WTC11 (cell line): ENCODE measurements at regions not wholly inside any gene's neighbourhood (a gene's known extent, or its start where the extent isn't known, plus 50 kb on each side); places are given as distances from the start of the nearest gene placed in this dataset.

Experiments used
- ATAC-seq: fragments of 200-7000 bp; cut with Tn5 transposase; 2 replicates; pipeline ENCODE4 v1.10.0; 2021; ENCODE audit warnings: mild to moderate bottlenecking, moderate library complexity
- CTCF ChIA-PET: fragments of 300-600 bp; sonication (Branson Sonifier 250); formaldehyde crosslinking; loops from one replicate; lab custom pipeline; 2021; ENCODE audit warnings: antibody characterized with exemption; lab: Charles Lee
- POLR2A ChIA-PET: fragments of 350-600 bp; sonication (Branson Sonifier 250); formaldehyde crosslinking; loops from one replicate; lab custom pipeline; 2021; ENCODE audit warnings: antibody characterized with exemption; lab: Charles Lee
- DNase-seq: peaks from one replicate; pipeline ENCODE4 v3.0.0; 2021; ENCODE audit warnings: low spot score
- H3K27ac Mint-ChIP-seq: 2 replicates; pipeline ENCODE4 v1.8.0; 2021; ENCODE audit warnings: mixed read lengths
- H3K27me3 Mint-ChIP-seq: 2 replicates; pipeline ENCODE4 v1.8.0; 2021; ENCODE audit warnings: low read depth, mild to moderate bottlenecking, moderate library complexity, mixed read lengths
- H3K36me3 Mint-ChIP-seq: 2 replicates; pipeline ENCODE4 v1.8.0; 2021; ENCODE audit warnings: mixed read lengths
- H3K4me1 Mint-ChIP-seq: 2 replicates; pipeline ENCODE4 v1.8.0; 2022; ENCODE audit warnings: mixed read lengths
- H3K4me3 Mint-ChIP-seq: 2 replicates; pipeline ENCODE4 v1.8.0; 2021; ENCODE audit warnings: mild to moderate bottlenecking, moderate library complexity, mixed read lengths
- H3K9me3 Mint-ChIP-seq: 2 replicates; pipeline ENCODE4 v1.8.0; 2021; ENCODE audit warnings: mixed read lengths
- CBFB ChIP-seq: sonication (generic); formaldehyde crosslinking; IDR thresholded peaks from 2 replicates; pipeline ENCODE4 v1.8.1; 2022; ENCODE audit warnings: mild to moderate bottlenecking, low read depth, missing genetic modification reagents
- CREM ChIP-seq: sonication (generic); formaldehyde crosslinking; IDR thresholded peaks from 2 replicates; pipeline ENCODE4 v1.8.1; 2022; ENCODE audit warnings: mild to moderate bottlenecking, missing genetic modification reagents, moderate library complexity
- ELF4 ChIP-seq: sonication (generic); formaldehyde crosslinking; IDR thresholded peaks from 2 replicates; pipeline ENCODE4 v1.8.1; 2022; ENCODE audit warnings: low read depth, mild to moderate bottlenecking, moderate library complexity, missing genetic modification reagents
- JUN ChIP-seq: sonication (generic); formaldehyde crosslinking; IDR thresholded peaks from 2 replicates; pipeline ENCODE4 v1.8.0; 2023; ENCODE audit warnings: mild to moderate bottlenecking, missing genetic modification reagents
- NFYB ChIP-seq: sonication (generic); formaldehyde crosslinking; conservative IDR thresholded peaks from 2 replicates; pipeline ENCODE4 v1.8.0; 2022; ENCODE audit warnings: low read depth, missing genetic modification reagents
- NR2C2 ChIP-seq: sonication (generic); formaldehyde crosslinking; IDR thresholded peaks from 2 replicates; pipeline ENCODE4 v1.8.0; 2022; ENCODE audit warnings: mild to moderate bottlenecking, missing genetic modification reagents
- TEAD4 ChIP-seq: sonication (generic); formaldehyde crosslinking; IDR thresholded peaks from 2 replicates; pipeline ENCODE4 v1.8.0; 2022; ENCODE audit warnings: mild to moderate bottlenecking, missing genetic modification reagents
- ZNF219 ChIP-seq: sonication (generic); formaldehyde crosslinking; IDR thresholded peaks from 2 replicates; pipeline ENCODE4 v1.8.0; 2023; ENCODE audit warnings: missing genetic modification reagents, mild to moderate bottlenecking, borderline replicate concordance
- ZNF416 ChIP-seq: fragments of 250-450 bp; sonication (Bioruptor Pico); IDR thresholded peaks from 2 replicates; pipeline ENCODE4 v1.9.0; 2021; ENCODE audit warnings: mild to moderate bottlenecking, inconsistent platforms
- TF ChIP-seq, protein P1 (sequence below): sonication (generic); formaldehyde crosslinking; conservative IDR thresholded peaks from 2 replicates; pipeline ENCODE4 v1.8.1; 2023; ENCODE audit warnings: mild to moderate bottlenecking, low read depth, missing genetic modification reagents, moderate library complexity
- TF ChIP-seq, protein P2 (sequence below): sonication (generic); formaldehyde crosslinking; IDR thresholded peaks from 2 replicates; pipeline ENCODE4 v1.8.0; 2022; ENCODE audit warnings: mild to moderate bottlenecking, missing genetic modification reagents
- TF ChIP-seq, protein P3 (sequence below): sonication (generic); formaldehyde crosslinking; IDR thresholded peaks from 2 replicates; pipeline ENCODE4 v1.8.0; 2023; ENCODE audit warnings: missing genetic modification reagents
- TF ChIP-seq, protein P4 (sequence below): sonication (generic); formaldehyde crosslinking; conservative IDR thresholded peaks from 2 replicates; pipeline ENCODE4 v1.8.1; 2022; ENCODE audit warnings: mild to moderate bottlenecking, missing genetic modification reagents
- TF ChIP-seq, protein P5 (sequence below): fragments of 250-450 bp; sonication (Bioruptor Pico); conservative IDR thresholded peaks from 2 replicates; pipeline ENCODE4 v1.9.0; 2021; ENCODE audit warnings: mild to moderate bottlenecking
- TF ChIP-seq, protein P6 (sequence below): fragments of 250-450 bp; sonication (Bioruptor Pico); IDR thresholded peaks from 2 replicates; pipeline ENCODE4 v1.8.0; 2021; ENCODE audit warnings: mild to moderate bottlenecking
- TF ChIP-seq, protein P7 (sequence below): fragments of 250-450 bp; sonication (Bioruptor Pico); IDR thresholded peaks from 2 replicates; pipeline ENCODE4 v2.1.2; 2022; ENCODE audit warnings: mild to moderate bottlenecking, moderate library complexity
- TF ChIP-seq, protein P8 (sequence below): sonication (generic); formaldehyde crosslinking; IDR thresholded peaks from 2 replicates; pipeline ENCODE4 v1.8.0; 2022; ENCODE audit warnings: missing genetic modification reagents

DNA sequence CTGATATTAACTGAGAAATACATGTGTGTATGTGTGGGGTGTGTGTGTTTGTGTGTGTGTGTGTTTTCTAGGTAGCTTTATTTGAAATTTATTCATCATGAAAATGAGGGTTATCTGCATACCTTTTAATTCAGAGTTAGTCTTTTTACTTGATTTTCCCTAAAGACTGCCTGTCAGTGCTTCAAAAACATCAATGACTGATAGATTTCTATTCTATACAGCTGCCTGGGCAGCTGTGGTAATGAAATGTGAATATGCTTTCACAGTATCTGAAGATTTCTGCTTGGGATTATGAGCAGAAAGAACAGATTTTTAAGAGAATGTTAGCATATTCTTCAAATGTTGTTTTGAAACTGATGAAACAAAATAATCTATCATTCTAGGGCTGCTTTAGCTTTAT, 119.7 kb upstream of the ZRANB2 start:
- Mint-ChIP-seq H3K9me3 (no peaks in the 10 kb centered on the region), H3K27me3 (no peaks in the 10 kb centered on the region), H3K27ac (no peak overlapping the region), H3K4me1 (no peaks in the 10 kb centered on the region), H3K36me3 (no peaks in the 10 kb centered on the region), H3K4me3 (no peak overlapping the region)
- ChIA-PET CTCF (no interaction called here), POLR2A (no interaction called here)
- no peak for ATAC-seq
- DNase-seq = no peak
- TF ChIP-seq NFYB (CRISPR knock-in tag) (no peak), CREM (CRISPR knock-in tag) (no peak), JUN (CRISPR knock-in tag) (no peak), TEAD4 (no peak), ZNF219 (CRISPR knock-in tag) (no peak), NR2C2 (CRISPR knock-in tag) (no peak), ZNF416 (no peak), CBFB (CRISPR knock-in tag) (no peak), ELF4 (CRISPR knock-in tag) (no peak)
- TF ChIP-seq, protein P1, sequence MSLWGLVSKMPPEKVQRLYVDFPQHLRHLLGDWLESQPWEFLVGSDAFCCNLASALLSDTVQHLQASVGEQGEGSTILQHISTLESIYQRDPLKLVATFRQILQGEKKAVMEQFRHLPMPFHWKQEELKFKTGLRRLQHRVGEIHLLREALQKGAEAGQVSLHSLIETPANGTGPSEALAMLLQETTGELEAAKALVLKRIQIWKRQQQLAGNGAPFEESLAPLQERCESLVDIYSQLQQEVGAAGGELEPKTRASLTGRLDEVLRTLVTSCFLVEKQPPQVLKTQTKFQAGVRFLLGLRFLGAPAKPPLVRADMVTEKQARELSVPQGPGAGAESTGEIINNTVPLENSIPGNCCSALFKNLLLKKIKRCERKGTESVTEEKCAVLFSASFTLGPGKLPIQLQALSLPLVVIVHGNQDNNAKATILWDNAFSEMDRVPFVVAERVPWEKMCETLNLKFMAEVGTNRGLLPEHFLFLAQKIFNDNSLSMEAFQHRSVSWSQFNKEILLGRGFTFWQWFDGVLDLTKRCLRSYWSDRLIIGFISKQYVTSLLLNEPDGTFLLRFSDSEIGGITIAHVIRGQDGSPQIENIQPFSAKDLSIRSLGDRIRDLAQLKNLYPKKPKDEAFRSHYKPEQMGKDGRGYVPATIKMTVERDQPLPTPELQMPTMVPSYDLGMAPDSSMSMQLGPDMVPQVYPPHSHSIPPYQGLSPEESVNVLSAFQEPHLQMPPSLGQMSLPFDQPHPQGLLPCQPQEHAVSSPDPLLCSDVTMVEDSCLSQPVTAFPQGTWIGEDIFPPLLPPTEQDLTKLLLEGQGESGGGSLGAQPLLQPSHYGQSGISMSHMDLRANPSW (CRISPR knock-in tag) = no peak
- TF ChIP-seq, protein P2, sequence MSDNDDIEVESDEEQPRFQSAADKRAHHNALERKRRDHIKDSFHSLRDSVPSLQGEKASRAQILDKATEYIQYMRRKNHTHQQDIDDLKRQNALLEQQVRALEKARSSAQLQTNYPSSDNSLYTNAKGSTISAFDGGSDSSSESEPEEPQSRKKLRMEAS (CRISPR knock-in tag) = no peak
- TF ChIP-seq, protein P3, sequence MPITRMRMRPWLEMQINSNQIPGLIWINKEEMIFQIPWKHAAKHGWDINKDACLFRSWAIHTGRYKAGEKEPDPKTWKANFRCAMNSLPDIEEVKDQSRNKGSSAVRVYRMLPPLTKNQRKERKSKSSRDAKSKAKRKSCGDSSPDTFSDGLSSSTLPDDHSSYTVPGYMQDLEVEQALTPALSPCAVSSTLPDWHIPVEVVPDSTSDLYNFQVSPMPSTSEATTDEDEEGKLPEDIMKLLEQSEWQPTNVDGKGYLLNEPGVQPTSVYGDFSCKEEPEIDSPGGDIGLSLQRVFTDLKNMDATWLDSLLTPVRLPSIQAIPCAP (CRISPR knock-in tag) = no peak
- TF ChIP-seq, protein P4, sequence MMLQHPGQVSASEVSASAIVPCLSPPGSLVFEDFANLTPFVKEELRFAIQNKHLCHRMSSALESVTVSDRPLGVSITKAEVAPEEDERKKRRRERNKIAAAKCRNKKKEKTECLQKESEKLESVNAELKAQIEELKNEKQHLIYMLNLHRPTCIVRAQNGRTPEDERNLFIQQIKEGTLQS (CRISPR knock-in tag) = no peak
- TF ChIP-seq, protein P5, sequence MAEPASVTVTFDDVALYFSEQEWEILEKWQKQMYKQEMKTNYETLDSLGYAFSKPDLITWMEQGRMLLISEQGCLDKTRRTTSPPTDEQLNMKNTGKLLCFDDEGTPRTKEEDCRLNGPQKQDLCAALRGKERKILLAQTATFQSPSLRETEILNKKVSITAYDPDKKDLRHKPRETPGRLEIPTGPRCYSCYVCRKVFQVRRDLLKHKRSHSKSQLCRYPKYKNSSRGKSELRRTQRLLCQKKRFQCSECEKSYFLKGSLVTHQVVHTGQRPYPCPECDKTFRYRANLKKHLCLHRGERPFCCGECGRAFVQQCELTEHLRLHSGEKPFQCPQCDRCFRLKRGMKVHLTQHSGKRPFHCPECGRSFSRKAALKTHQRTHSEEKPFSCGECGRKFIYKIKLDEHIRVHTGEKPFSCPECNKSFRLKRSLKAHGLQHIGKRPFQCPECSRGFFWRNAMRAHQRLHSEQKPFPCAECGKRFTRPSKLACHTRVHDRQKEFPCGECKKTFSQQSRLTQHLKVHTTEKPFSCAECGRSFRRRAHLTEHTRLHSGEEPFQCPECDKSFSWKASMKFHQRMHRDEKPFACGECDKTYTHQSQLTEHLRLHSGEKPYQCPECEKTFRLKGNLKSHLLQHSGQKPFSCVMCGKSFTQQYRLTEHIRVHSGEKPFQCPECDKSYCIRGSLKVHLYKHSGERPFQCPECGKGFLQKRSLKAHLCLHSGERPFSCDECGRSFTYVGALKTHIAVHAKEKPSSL (CRISPR knock-in tag) = no peak
- TF ChIP-seq, protein P6, sequence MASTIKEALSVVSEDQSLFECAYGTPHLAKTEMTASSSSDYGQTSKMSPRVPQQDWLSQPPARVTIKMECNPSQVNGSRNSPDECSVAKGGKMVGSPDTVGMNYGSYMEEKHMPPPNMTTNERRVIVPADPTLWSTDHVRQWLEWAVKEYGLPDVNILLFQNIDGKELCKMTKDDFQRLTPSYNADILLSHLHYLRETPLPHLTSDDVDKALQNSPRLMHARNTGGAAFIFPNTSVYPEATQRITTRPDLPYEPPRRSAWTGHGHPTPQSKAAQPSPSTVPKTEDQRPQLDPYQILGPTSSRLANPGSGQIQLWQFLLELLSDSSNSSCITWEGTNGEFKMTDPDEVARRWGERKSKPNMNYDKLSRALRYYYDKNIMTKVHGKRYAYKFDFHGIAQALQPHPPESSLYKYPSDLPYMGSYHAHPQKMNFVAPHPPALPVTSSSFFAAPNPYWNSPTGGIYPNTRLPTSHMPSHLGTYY (CRISPR knock-in tag) = no peak
- TF ChIP-seq, protein P7, sequence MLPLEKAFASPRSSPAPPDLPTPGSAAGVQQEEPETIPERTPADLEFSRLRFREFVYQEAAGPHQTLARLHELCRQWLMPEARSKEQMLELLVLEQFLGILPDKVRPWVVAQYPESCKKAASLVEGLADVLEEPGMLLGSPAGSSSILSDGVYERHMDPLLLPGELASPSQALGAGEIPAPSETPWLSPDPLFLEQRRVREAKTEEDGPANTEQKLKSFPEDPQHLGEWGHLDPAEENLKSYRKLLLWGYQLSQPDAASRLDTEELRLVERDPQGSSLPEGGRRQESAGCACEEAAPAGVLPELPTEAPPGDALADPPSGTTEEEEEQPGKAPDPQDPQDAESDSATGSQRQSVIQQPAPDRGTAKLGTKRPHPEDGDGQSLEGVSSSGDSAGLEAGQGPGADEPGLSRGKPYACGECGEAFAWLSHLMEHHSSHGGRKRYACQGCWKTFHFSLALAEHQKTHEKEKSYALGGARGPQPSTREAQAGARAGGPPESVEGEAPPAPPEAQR (CRISPR knock-in tag) = no peak
- TF ChIP-seq, protein P8, sequence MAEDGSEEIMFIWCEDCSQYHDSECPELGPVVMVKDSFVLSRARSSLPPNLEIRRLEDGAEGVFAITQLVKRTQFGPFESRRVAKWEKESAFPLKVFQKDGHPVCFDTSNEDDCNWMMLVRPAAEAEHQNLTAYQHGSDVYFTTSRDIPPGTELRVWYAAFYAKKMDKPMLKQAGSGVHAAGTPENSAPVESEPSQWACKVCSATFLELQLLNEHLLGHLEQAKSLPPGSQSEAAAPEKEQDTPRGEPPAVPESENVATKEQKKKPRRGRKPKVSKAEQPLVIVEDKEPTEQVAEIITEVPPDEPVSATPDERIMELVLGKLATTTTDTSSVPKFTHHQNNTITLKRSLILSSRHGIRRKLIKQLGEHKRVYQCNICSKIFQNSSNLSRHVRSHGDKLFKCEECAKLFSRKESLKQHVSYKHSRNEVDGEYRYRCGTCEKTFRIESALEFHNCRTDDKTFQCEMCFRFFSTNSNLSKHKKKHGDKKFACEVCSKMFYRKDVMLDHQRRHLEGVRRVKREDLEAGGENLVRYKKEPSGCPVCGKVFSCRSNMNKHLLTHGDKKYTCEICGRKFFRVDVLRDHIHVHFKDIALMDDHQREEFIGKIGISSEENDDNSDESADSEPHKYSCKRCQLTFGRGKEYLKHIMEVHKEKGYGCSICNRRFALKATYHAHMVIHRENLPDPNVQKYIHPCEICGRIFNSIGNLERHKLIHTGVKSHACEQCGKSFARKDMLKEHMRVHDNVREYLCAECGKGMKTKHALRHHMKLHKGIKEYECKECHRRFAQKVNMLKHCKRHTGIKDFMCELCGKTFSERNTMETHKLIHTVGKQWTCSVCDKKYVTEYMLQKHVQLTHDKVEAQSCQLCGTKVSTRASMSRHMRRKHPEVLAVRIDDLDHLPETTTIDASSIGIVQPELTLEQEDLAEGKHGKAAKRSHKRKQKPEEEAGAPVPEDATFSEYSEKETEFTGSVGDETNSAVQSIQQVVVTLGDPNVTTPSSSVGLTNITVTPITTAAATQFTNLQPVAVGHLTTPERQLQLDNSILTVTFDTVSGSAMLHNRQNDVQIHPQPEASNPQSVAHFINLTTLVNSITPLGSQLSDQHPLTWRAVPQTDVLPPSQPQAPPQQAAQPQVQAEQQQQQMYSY (CRISPR knock-in tag) = no peak
